HepG2 (cell line): ENCODE measurements at regions not wholly inside any gene's neighbourhood (a gene's known extent, or its start where the extent isn't known, plus 50 kb on each side); places are given as distances from the start of the nearest gene placed in this dataset.

ENCODE experiments used
- SP1 ChIP-seq, 2 experiments: fragments of 450-650 bp in 1 of 2; sonication (generic) in 1 of 2; formaldehyde crosslinking in 1 of 2; IDR thresholded peaks; 2 replicates each; pipeline versions ENCODE4 v1.4.0 to v1.6.1; 2016 to 2020; ENCODE audit warnings: missing genetic modification reagents in 1 of 2
- TF ChIP-seq, protein P1 (sequence below): IDR thresholded peaks from 2 replicates; pipeline ENCODE4 v1.6.1; 2016; ENCODE audit warnings: missing compliant biosample characterization, missing genetic modification reagents, borderline replicate concordance

DNA sequence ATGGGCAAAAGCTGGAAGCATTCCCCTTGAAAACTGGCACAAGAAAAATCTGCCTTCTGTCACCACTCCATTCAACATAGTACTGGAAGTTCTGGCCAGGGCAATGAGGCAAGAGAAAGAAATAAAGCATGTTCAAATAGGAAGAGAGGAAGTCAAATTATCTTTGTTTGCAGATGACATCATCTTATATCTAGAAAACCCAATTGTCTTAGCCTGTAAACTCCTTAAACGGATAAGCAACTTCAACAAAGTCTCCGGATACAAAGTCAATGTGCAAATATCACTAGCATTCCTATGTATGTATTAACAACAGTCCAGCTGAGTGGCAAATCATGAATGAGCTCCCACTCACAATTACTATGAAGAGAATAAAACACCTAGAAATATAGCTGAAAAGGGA, 1579.3 kb downstream of the SUCLG1 start:
- TF ChIP-seq, protein P1, sequence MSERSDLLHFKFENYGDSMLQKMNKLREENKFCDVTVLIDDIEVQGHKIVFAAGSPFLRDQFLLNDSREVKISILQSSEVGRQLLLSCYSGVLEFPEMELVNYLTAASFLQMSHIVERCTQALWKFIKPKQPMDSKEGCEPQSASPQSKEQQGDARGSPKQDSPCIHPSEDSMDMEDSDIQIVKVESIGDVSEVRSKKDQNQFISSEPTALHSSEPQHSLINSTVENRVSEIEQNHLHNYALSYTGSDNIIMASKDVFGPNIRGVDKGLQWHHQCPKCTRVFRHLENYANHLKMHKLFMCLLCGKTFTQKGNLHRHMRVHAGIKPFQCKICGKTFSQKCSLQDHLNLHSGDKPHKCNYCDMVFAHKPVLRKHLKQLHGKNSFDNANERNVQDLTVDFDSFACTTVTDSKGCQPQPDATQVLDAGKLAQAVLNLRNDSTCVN (CRISPR knock-in tag): no peak
- TF ChIP-seq SP1 (IDR thresholded peaks at IDR 0.05): no peak
- no peak for TF ChIP-seq SP1 (CRISPR knock-in tag; IDR thresholded peaks at IDR 0.05)
